ENCODE measurements at regions not wholly inside any gene's neighbourhood (a gene's known extent, or its start where the extent isn't known, plus 50 kb on each side); places are given as distances from the start of the nearest gene placed in this dataset.

- H3K36me3 ChIP-seq (ENCODE audit: control insufficient read depth in 4 of 4, insufficient read depth in 3 of 4, low read depth in 1 of 4, low read length in 3 of 4), result no peaks in the 10 kb centered on the region
- 76% methylated on average over 2 of the region's 2 CpGs for WGBS
- no peak for DNase-seq (ENCODE audit: low spot score)
- H3K4me1 ChIP-seq (ENCODE audit: control insufficient read depth in 4 of 4, insufficient read depth in 4 of 4, low read length in 3 of 4), result no peaks in the 10 kb centered on the region
- no peak overlapping the region for H3K9ac ChIP-seq (ENCODE audit: low read depth in 1 of 2, low read length in 2 of 2)
- H3K4me3 ChIP-seq (ENCODE audit: low read depth in 1 of 3, low read length in 3 of 3), result no peak overlapping the region
- peaks cover 0 to 3% (median 0%) of the 10 kb centered on the region in 4 donors for H3K27me3 ChIP-seq (ENCODE audit: control insufficient read depth in 4 of 4, insufficient read depth in 4 of 4, low read length in 3 of 4)
- no peaks in the 10 kb centered on the region for H3K9me3 ChIP-seq (ENCODE audit: control insufficient read depth in 4 of 4, low read length in 3 of 4)
- no peak for TF ChIP-seq RXRA (IDR thresholded peaks at IDR 0.05)
- TF ChIP-seq FOXA1 (IDR thresholded peaks at IDR 0.05), result no peak
- TF ChIP-seq NR2F2 (IDR thresholded peaks at IDR 0.05), result no peak
- TF ChIP-seq ATF3 (IDR thresholded peaks at IDR 0.05), result no peak
- TF ChIP-seq EGR1 (IDR thresholded peaks at IDR 0.05; ENCODE audit: low read depth in 2 of 2), result no peak
- no peak for TF ChIP-seq TAF1 (conservative IDR thresholded peaks at IDR 0.05)
- no peak overlapping the region for H3K27ac ChIP-seq (ENCODE audit: low read depth in 1 of 2, low read length in 2 of 2)
Measured at GRCh38 chr18:2103299-2103698, 468.0 kb downstream of the METTL4 start.

- DNase-seq (ENCODE audit: low spot score), result peak; percentile 66
- peaks cover 0 to 3% (median 0%) of the 10 kb centered on the region in 4 donors for H3K27me3 ChIP-seq (ENCODE audit: control insufficient read depth in 4 of 4, insufficient read depth in 4 of 4, low read length in 3 of 4)
- H3K9me3 ChIP-seq (ENCODE audit: control insufficient read depth in 4 of 4, low read length in 3 of 4), result no peaks in the 10 kb centered on the region
- H3K9ac ChIP-seq (ENCODE audit: low read depth in 1 of 2, low read length in 2 of 2), result no peak overlapping the region
- H3K36me3 ChIP-seq (ENCODE audit: control insufficient read depth in 4 of 4, insufficient read depth in 3 of 4, low read depth in 1 of 4, low read length in 3 of 4), result no peaks in the 10 kb centered on the region
- no peak overlapping the region for H3K4me3 ChIP-seq (ENCODE audit: low read depth in 1 of 3, low read length in 3 of 3)
- no peak overlapping the region for H3K27ac ChIP-seq (ENCODE audit: low read depth in 1 of 2, low read length in 2 of 2)
- no peaks in the 10 kb centered on the region for H3K4me1 ChIP-seq (ENCODE audit: control insufficient read depth in 4 of 4, insufficient read depth in 4 of 4, low read length in 3 of 4)
- TF ChIP-seq FOXA2 (IDR thresholded peaks at IDR 0.05), result no peak
- peak; percentile 79 to 80 for TF ChIP-seq RAD21 (IDR thresholded peaks at IDR 0.05)
- TF ChIP-seq CTCF (IDR thresholded peaks at IDR 0.05; ENCODE audit: low read depth, low read length, missing input control), result peak; percentile 66
- 38% methylated on average over 16 of the region's 16 CpGs for WGBS
Measured at GRCh38 chr18:2104620-2105462, 466.5 kb downstream of the METTL4 start.

- Histone ChIP-seq H3K9ac (ENCODE audit: low read depth in 1 of 2, low read length in 2 of 2) (no peak overlapping the region), H3K4me1 (ENCODE audit: control insufficient read depth in 4 of 4, insufficient read depth in 4 of 4, low read length in 3 of 4) (no peaks in the 10 kb centered on the region), H3K9me3 (ENCODE audit: control insufficient read depth in 4 of 4, low read length in 3 of 4) (no peaks in the 10 kb centered on the region), H3K27ac (ENCODE audit: low read depth in 1 of 2, low read length in 2 of 2) (no peak overlapping the region), H3K4me3 (ENCODE audit: low read depth in 1 of 3, low read length in 3 of 3) (no peak overlapping the region), H3K27me3 (ENCODE audit: control insufficient read depth in 4 of 4, insufficient read depth in 4 of 4, low read length in 3 of 4) (peaks cover 0 to 3% (median 0%) of the 10 kb centered on the region in 4 donors), H3K36me3 (ENCODE audit: control insufficient read depth in 4 of 4, insufficient read depth in 3 of 4, low read depth in 1 of 4, low read length in 3 of 4) (no peaks in the 10 kb centered on the region)
- 89% methylated on average over 6 of the region's 6 CpGs for WGBS
- DNase-seq (ENCODE audit: low spot score), result no peak
- TF ChIP-seq NR2F2 (IDR thresholded peaks at IDR 0.05) (no peak), HNF4G (IDR thresholded peaks at IDR 0.05) (no peak), YY1 (IDR thresholded peaks at IDR 0.05) (no peak)
Measured at GRCh38 chr18:2108591-2108990, 462.7 kb downstream of the METTL4 start.

GRCh38 chr18:2111456-2111855 is 459.8 kb downstream of the METTL4 start:
- no peak overlapping the region for H3K9ac ChIP-seq (ENCODE audit: low read depth in 1 of 2, low read length in 2 of 2)
- no peaks in the 10 kb centered on the region for H3K4me1 ChIP-seq (ENCODE audit: control insufficient read depth in 4 of 4, insufficient read depth in 4 of 4, low read length in 3 of 4)
- no peaks in the 10 kb centered on the region for H3K9me3 ChIP-seq (ENCODE audit: control insufficient read depth in 4 of 4, low read length in 3 of 4)
- DNase-seq (ENCODE audit: low spot score), result no peak
- no peak overlapping the region for H3K27ac ChIP-seq (ENCODE audit: low read depth in 1 of 2, low read length in 2 of 2)
- no peaks in the 10 kb centered on the region for H3K36me3 ChIP-seq (ENCODE audit: control insufficient read depth in 4 of 4, insufficient read depth in 3 of 4, low read depth in 1 of 4, low read length in 3 of 4)
- WGBS, result 69% methylated on average over 3 of the region's 3 CpGs
- H3K27me3 ChIP-seq (ENCODE audit: control insufficient read depth in 4 of 4, insufficient read depth in 4 of 4, low read length in 3 of 4), result no peaks in the 10 kb centered on the region
- H3K4me3 ChIP-seq (ENCODE audit: low read depth in 1 of 3, low read length in 3 of 3), result no peak overlapping the region
- TF ChIP-seq NR2F2 (IDR thresholded peaks at IDR 0.05), result no peak
- TF ChIP-seq YY1 (IDR thresholded peaks at IDR 0.05), result no peak
- TF ChIP-seq ZBTB33 (IDR thresholded peaks at IDR 0.05), result no peak
- TF ChIP-seq MAX (IDR thresholded peaks at IDR 0.05), result no peak
- TF ChIP-seq GABPA (IDR thresholded peaks at IDR 0.05 in 1 of 2, conservative IDR thresholded peaks at IDR 0.05 in 1 of 2), result no peak
- TF ChIP-seq REST (IDR thresholded peaks at IDR 0.05), result no peak
- TF ChIP-seq TAF1 (conservative IDR thresholded peaks at IDR 0.05), result no peak
